Naive thymus-derived CD8-positive, alpha-beta T cell (primary cell): ENCODE measurements at regions not wholly inside any gene's neighbourhood (a gene's known extent, or its start where the extent isn't known, plus 50 kb on each side); places are given as distances from the start of the nearest gene placed in this dataset.

Experiments used
- ATAC-seq, 2 donors: fragments of 150-1000 bp; cut with Tn5 transposase in 1 of 2; sonication (Bioruptor Pico), chemical (Tn5 transposase) in 1 of 2; 1 replicate in 1 of 2; 2 replicates in 1 of 2; pipeline ENCODE4 v1.10.0; 2021; ENCODE audit warnings: mild to moderate bottlenecking in 2 of 2, moderate library complexity in 2 of 2
- POLR2A ChIA-PET: fragments of 350-600 bp; sonication (Branson Sonifier 250); formaldehyde crosslinking; loops from one replicate; lab custom pipeline; 2021; ENCODE audit warnings: antibody characterized with exemption; lab: Charles Lee
- DNase-seq, 10 donors: peaks; one replicate each; pipeline versions ENCODE4 v3.0.0 to v3.0.0-alpha.2; 2020 to 2022
- H3K27ac Mint-ChIP-seq, 10 donors: one replicate each; pipeline ENCODE4 v1.8.0; 2020 to 2022; ENCODE audit warnings: mild to moderate bottlenecking in 10 of 10, mixed read lengths in 10 of 10, moderate library complexity in 4 of 10, inconsistent platforms in 1 of 10
- H3K27me3 Mint-ChIP-seq, 5 donors: one replicate each; pipeline ENCODE4 v1.8.0; 2021 to 2022; ENCODE audit warnings: mixed read lengths in 5 of 5
- H3K36me3 Mint-ChIP-seq, 3 donors: one replicate each; pipeline ENCODE4 v1.8.0; 2020 to 2022; ENCODE audit warnings: mixed read lengths in 3 of 3, mild to moderate bottlenecking in 2 of 3, inconsistent platforms in 1 of 3
- H3K4me1 Mint-ChIP-seq, 4 donors: one replicate each; pipeline ENCODE4 v1.8.0; 2021 to 2022; ENCODE audit warnings: mixed read lengths in 4 of 4
- H3K4me3 Mint-ChIP-seq, 10 donors: one replicate each; pipeline ENCODE4 v1.8.0; 2020 to 2022; ENCODE audit warnings: mild to moderate bottlenecking in 10 of 10, mixed read lengths in 10 of 10, moderate library complexity in 6 of 10, inconsistent platforms in 1 of 10
- H3K9me3 Mint-ChIP-seq, 9 donors: one replicate each; pipeline ENCODE4 v1.8.0; 2020 to 2022; ENCODE audit warnings: mixed read lengths in 9 of 9, mild to moderate bottlenecking in 3 of 9, inconsistent platforms in 1 of 9, moderate library complexity in 1 of 9

DNA sequence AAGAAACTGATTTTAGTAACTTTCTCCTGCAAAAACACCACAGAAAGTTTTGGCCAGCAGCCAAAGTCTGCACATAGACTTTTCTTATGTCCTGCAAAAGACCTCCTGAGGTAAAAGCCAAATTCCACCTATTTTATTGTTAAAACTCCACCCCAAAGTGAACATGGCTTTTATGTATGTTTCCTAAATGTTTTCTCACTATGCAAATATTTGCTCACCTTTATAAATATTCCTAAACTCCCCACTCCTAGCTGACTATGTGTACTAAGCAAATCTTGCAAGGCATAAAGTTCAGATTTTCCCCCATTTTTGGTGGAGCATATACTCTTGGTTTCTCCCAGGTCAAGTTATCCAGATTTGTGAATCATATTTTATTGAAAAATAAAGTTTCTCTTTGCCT lies 446.2 kb downstream of the DNAH5 start:
- H3K4me3 Mint-ChIP-seq = no peak overlapping the region
- H3K27ac Mint-ChIP-seq = no peak overlapping the region
- POLR2A ChIA-PET = no interaction called here
- DNase-seq = no peak
- ATAC-seq = no peak
- peaks cover 0 to 2% (median 0%) of the 10 kb centered on the region in 5 donors for H3K27me3 Mint-ChIP-seq
- H3K4me1 Mint-ChIP-seq = no peaks in the 10 kb centered on the region
- peaks cover 0 to 34% (median 4%) of the 10 kb centered on the region in 9 donors for H3K9me3 Mint-ChIP-seq
- no peaks in the 10 kb centered on the region for H3K36me3 Mint-ChIP-seq

DNA sequence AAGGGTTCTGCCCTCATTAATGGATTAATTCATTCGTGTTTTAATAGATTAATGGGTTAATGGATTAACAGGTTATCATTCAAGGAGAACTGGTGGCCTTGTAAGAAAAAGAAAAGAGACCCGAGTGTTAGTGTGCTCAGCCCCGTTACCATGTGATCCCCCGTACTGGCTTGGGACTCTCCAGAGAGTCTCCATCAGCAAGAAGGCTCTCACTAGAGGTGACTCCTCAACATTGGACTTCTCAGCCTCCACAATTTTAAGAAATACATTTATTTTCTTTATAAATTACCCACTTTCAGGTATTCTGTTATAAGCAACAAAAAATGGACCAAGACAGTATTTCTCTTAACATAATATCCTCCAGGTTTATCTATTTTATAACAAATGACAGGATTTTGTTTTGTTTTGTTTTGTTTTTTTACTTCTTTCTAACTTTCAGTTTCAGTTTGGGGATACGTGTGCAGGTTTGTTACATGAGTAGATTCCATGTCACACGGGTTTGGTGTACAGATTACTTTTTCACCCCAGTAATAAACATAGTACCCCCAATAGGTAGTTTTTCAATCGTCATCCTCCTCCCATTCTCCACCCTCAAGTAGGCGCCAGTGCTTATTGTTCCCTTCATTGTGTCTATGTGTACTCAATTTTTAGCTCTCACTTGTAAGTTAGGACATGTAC lies 456.1 kb downstream of the DNAH5 start:
- peaks cover 0 to 12% (median 5%) of the 10 kb centered on the region in 9 donors for H3K9me3 Mint-ChIP-seq
- no peaks in the 10 kb centered on the region for H3K27me3 Mint-ChIP-seq
- H3K4me1 Mint-ChIP-seq = peaks cover 0 to 6% (median 3%) of the 10 kb centered on the region in 4 donors
- no peaks in the 10 kb centered on the region for H3K36me3 Mint-ChIP-seq
- H3K27ac Mint-ChIP-seq = no peak overlapping the region
- POLR2A ChIA-PET = no interaction called here
- no peak for ATAC-seq
- H3K4me3 Mint-ChIP-seq = peak overlapping the region in 3 of 10 donors; percentile 1 to 48 (median 6)
- no peak for DNase-seq

- POLR2A ChIA-PET = no interaction called here
- Mint-ChIP-seq H3K4me1 (no peaks in the 10 kb centered on the region), H3K9me3 (peaks cover 0 to 7% (median 2%) of the 10 kb centered on the region in 9 donors), H3K27ac (no peak overlapping the region), H3K36me3 (no peaks in the 10 kb centered on the region), H3K27me3 (no peaks in the 10 kb centered on the region), H3K4me3 (no peak overlapping the region)
- DNase-seq = no peak
- no peak for ATAC-seq
Measured at GRCh38 chr5:13480834-13481233, 463.7 kb downstream of the DNAH5 start.

DNA sequence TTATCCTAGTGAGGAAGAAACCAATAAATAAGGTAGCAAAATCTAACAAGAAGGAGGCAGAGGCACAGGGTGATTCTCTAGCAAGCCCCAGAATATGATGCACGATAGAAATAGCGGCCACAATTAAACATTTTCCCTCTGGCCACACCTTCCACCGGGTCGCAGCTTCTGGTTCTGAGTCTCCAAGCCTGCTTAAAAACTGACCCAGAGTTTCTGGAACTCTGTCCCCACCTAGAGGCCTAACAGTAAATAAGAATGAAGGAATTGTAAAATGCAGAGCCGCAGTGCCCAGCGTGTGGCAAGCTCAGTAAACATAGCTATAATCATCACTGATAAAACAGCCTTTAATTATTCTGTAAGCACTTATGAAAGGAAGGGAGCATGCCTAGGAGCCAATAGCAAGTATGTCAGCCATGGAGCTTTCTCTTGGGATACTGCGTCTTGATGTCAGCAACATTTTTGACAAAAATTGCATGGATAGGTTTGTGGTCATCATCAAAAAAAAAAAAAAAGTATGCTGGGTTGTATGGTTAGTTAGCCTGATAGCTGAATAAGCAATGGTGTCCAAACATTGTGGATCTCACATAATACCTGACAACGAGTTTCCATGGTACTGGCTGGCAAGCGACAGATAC lies 465.5 kb downstream of the DNAH5 start:
- H3K9me3 Mint-ChIP-seq = peaks cover 0 to 11% (median 3%) of the 10 kb centered on the region in 9 donors
- H3K4me3 Mint-ChIP-seq = no peak overlapping the region
- H3K27ac Mint-ChIP-seq = no peak overlapping the region
- ATAC-seq = no peak
- POLR2A ChIA-PET = no interaction called here
- no peaks in the 10 kb centered on the region for H3K36me3 Mint-ChIP-seq
- no peaks in the 10 kb centered on the region for H3K4me1 Mint-ChIP-seq
- peak in 1 of 10 donors; percentile 3 for DNase-seq
- no peaks in the 10 kb centered on the region for H3K27me3 Mint-ChIP-seq

- no peak overlapping the region for H3K4me3 Mint-ChIP-seq
- POLR2A ChIA-PET = no interaction called here
- H3K9me3 Mint-ChIP-seq = peaks cover 0 to 9% (median 2%) of the 10 kb centered on the region in 9 donors
- H3K4me1 Mint-ChIP-seq = no peaks in the 10 kb centered on the region
- no peak overlapping the region for H3K27ac Mint-ChIP-seq
- H3K27me3 Mint-ChIP-seq = no peaks in the 10 kb centered on the region
- no peaks in the 10 kb centered on the region for H3K36me3 Mint-ChIP-seq
- DNase-seq = no peak
- ATAC-seq = no peak
Measured at GRCh38 chr5:13477118-13477737, 467.3 kb downstream of the DNAH5 start.

- ATAC-seq (no peak), DNase-seq (no peak)
- Mint-ChIP-seq H3K4me3 (no peak overlapping the region), H3K36me3 (no peaks in the 10 kb centered on the region), H3K27ac (no peak overlapping the region), H3K9me3 (peaks cover 0 to 23% (median 7%) of the 10 kb centered on the region in 9 donors), H3K4me1 (no peaks in the 10 kb centered on the region), H3K27me3 (no peaks in the 10 kb centered on the region)
- POLR2A ChIA-PET = no interaction called here
Measured at GRCh38 chr5:13472842-13473241, 471.6 kb downstream of the DNAH5 start.

- POLR2A ChIA-PET = no interaction called here
- Mint-ChIP-seq H3K9me3 (peaks cover 0 to 30% (median 6%) of the 10 kb centered on the region in 9 donors), H3K27ac (no peak overlapping the region)
Measured at GRCh38 chr5:13470975-13471374, 473.5 kb downstream of the DNAH5 start.

GRCh38 chr5:13470263-13470662 lies 474.2 kb downstream of the DNAH5 start:
- Mint-ChIP-seq H3K27ac (no peak overlapping the region), H3K27me3 (no peaks in the 10 kb centered on the region), H3K4me3 (no peak overlapping the region), H3K4me1 (no peaks in the 10 kb centered on the region), H3K9me3 (peaks cover 0 to 30% (median 6%) of the 10 kb centered on the region in 9 donors), H3K36me3 (peaks cover 0 to 5% (median 0%) of the 10 kb centered on the region in 3 donors)
- ATAC-seq (no peak), DNase-seq (no peak)
- POLR2A ChIA-PET = no interaction called here

More at GRCh38 chr5:13470975-13471374, 473.5 kb downstream of the DNAH5 start:
- Mint-ChIP-seq H3K27me3 (no peaks in the 10 kb centered on the region), H3K4me1 (no peaks in the 10 kb centered on the region), H3K4me3 (no peak overlapping the region), H3K36me3 (peaks cover 0 to under 1% (median 0%) of the 10 kb centered on the region in 3 donors)
- DNase-seq (no peak), ATAC-seq (no peak)

GRCh38 chr5:13464532-13465193 lies 479.8 kb downstream of the DNAH5 start:
- Mint-ChIP-seq H3K9me3 (peaks cover 2 to 43% (median 11%) of the 10 kb centered on the region in 9 donors), H3K27me3 (peaks cover 0 to 6% (median 0%) of the 10 kb centered on the region in 5 donors), H3K4me1 (no peaks in the 10 kb centered on the region), H3K27ac (no peak overlapping the region), H3K4me3 (no peak overlapping the region), H3K36me3 (peaks cover 0 to 5% (median 0%) of the 10 kb centered on the region in 3 donors)
- ATAC-seq = no peak
- POLR2A ChIA-PET = no interaction called here
- DNase-seq = no peak

DNA sequence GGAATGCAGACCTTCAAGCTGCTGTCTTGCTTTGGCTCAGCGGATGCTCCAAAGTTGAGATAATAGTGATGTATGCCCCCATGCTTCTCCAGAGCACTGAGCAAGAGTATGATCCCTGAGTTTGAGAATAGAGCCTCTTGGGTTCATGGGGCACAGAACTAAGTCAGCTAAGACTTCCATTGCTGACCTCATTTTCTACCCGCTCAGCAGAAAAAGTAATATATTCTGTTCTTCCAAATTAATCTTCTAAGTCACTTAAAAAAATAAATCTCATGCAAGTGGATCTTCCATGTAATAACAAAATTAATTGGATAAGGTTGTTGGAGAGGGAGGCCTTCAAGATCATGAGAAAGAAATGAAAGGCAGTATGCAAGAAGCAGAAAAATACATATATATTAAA lies 483.9 kb downstream of the DNAH5 start:
- ATAC-seq = no peak
- DNase-seq = no peak
- Mint-ChIP-seq H3K4me3 (no peak overlapping the region), H3K27me3 (peaks cover 0 to 6% (median 0%) of the 10 kb centered on the region in 5 donors), H3K36me3 (peaks cover 0 to under 1% (median 0%) of the 10 kb centered on the region in 3 donors), H3K9me3 (peaks cover 8 to 28% (median 10%) of the 10 kb centered on the region in 9 donors), H3K27ac (no peak overlapping the region), H3K4me1 (no peaks in the 10 kb centered on the region)
- POLR2A ChIA-PET = no interaction called here

- POLR2A ChIA-PET = no interaction called here
- ATAC-seq (no peak), DNase-seq (no peak)
- Mint-ChIP-seq H3K4me1 (no peaks in the 10 kb centered on the region), H3K9me3 (peaks cover 0 to 16% (median 4%) of the 10 kb centered on the region in 9 donors), H3K36me3 (no peaks in the 10 kb centered on the region), H3K27me3 (no peaks in the 10 kb centered on the region), H3K4me3 (no peak overlapping the region), H3K27ac (no peak overlapping the region)
Measured at GRCh38 chr5:13454050-13454449, 490.4 kb downstream of the DNAH5 start.

DNA sequence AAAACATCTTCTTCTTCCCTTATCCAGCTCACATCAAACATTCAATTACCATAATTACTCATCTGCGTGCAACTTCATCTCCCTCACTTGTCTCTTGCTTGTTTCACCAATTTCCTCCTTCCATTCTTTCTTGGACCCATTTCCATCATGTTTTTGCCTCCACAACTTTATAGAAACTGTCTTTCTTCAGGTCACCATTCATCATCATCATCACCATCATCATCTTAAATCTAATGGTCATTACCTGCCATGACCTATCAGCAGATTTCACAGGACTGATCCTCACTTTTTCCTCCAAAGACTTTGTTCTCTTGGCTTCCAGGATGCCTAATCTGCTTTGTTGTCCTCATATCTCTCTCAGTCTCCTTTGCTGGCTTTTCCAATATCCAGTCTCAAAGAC lies 495.6 kb downstream of the DNAH5 start:
- no peak overlapping the region for H3K4me3 Mint-ChIP-seq
- POLR2A ChIA-PET = no interaction called here
- no peak for ATAC-seq
- no peaks in the 10 kb centered on the region for H3K36me3 Mint-ChIP-seq
- H3K27ac Mint-ChIP-seq = no peak overlapping the region
- H3K4me1 Mint-ChIP-seq = no peaks in the 10 kb centered on the region
- DNase-seq = no peak
- H3K27me3 Mint-ChIP-seq = no peaks in the 10 kb centered on the region
- peaks cover 0 to 12% (median 4%) of the 10 kb centered on the region in 9 donors for H3K9me3 Mint-ChIP-seq

- H3K4me3 Mint-ChIP-seq = no peak overlapping the region
- H3K9me3 Mint-ChIP-seq = peaks cover 0 to 19% (median 1%) of the 10 kb centered on the region in 9 donors
- POLR2A ChIA-PET = no interaction called here
- H3K27ac Mint-ChIP-seq = no peak overlapping the region
- no peaks in the 10 kb centered on the region for H3K36me3 Mint-ChIP-seq
- no peaks in the 10 kb centered on the region for H3K27me3 Mint-ChIP-seq
- DNase-seq (no peak), ATAC-seq (no peak)
- no peaks in the 10 kb centered on the region for H3K4me1 Mint-ChIP-seq
Measured at GRCh38 chr5:13439430-13439829, 505.1 kb downstream of the DNAH5 start.
